ENCODE measurements at regions not wholly inside any gene's neighbourhood (a gene's known extent, or its start where the extent isn't known, plus 50 kb on each side); places are given as distances from the start of the nearest gene placed in this dataset.

DNA sequence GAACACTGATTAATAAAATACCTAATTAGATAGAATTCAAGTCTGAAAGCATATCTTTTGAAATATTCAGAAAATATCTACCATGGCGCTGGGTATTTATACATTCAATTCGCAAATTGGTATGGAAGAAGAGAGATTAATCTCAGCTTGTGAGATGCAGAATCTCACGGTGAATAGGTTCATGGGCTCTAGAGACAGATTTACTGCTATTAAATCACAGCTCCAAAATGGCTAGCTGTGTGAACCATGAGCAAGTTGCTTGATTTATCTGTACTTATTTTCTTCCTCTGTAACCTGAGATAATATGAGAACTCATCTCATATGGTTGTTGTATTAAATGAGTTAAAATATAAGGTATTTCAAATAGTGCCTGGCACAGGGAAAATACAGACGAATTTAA is 556.7 kb downstream of the FBXO15 start:
- no peak for TF ChIP-seq EP300 (IDR thresholded peaks at IDR 0.05)
- TF ChIP-seq POLR2A (IDR thresholded peaks at IDR 0.05; ENCODE audit: low read depth) = no peak
